Right lobe of liver (tissue), 6 donors: ENCODE measurements at regions not wholly inside any gene's neighbourhood (a gene's known extent, or its start where the extent isn't known, plus 50 kb on each side); places are given as distances from the start of the nearest gene placed in this dataset.

Experiments
- ATAC-seq, 4 donors: fragments of 200-7000 bp; cut with Tn5 transposase; one replicate each; pipeline ENCODE4 v1.9.1; 2020; ENCODE audit warnings: mild to moderate bottlenecking in 4 of 4, moderate library complexity in 4 of 4
- DNase-seq, 3 donors: peaks; one replicate each; pipeline ENCODE4 v3.0.0-alpha.2; 2020
- H3K27ac ChIP-seq, 3 donors: fragments of 200-600 bp; one replicate each; pipeline ENCODE4 v1.8.0; 2022
- H3K27me3 ChIP-seq, 2 donors: fragments of 200-600 bp; one replicate each; pipeline ENCODE4 v1.8.0; 2022
- H3K36me3 ChIP-seq, 4 donors: fragments of 200-600 bp; sonication (generic) in 1 of 4; one replicate each; pipeline versions ENCODE4 v1.5.1 to v1.8.0; 2017 to 2022; ENCODE audit warnings: control low read depth in 1 of 4
- H3K4me1 ChIP-seq, 4 donors: fragments of 200-600 bp; sonication (generic) in 1 of 4; one replicate each; pipeline versions ENCODE4 v1.5.1 to v1.8.0; 2017 to 2022; ENCODE audit warnings: control low read depth in 1 of 4
- H3K4me3 ChIP-seq, 3 donors: fragments of 200-600 bp; one replicate each; pipeline ENCODE4 v1.8.0; 2022
- H3K9me3 ChIP-seq, 4 donors: fragments of 200-600 bp; sonication (generic) in 1 of 4; one replicate each; pipeline versions ENCODE4 v1.5.1 to v1.8.0; 2017 to 2022; ENCODE audit warnings: control low read depth in 1 of 4
- POLR2A ChIP-seq: fragments of 450-650 bp; IDR thresholded peaks from one replicate; pipeline ENCODE4 v1.6.1; 2017; ENCODE audit warnings: antibody characterized with exemption, mild to moderate bottlenecking
- WGBS: methylation state at CpG from one replicate; pipeline ENCODE4 v1.1.6; 2018; ENCODE audit warnings: low coverage, low lambda C conversion rate; ENCODE audit not compliant: insufficient coverage; ENCODE audit errors: missing lambda C conversion rate; 5-methylcytosine and 5-hydroxymethylcytosine counted together
- intact Hi-C, 2 donors: fragments of 100-400 bp; cut with DNase I; formaldehyde crosslinking; loops; one replicate each; pipeline versions ENCODE4 v1.11.2 to v1.14.1; 2022
- TF ChIP-seq, protein P1 (sequence below), 4 donors: fragments of 200-600 bp in 3 of 4; fragments of 450-650 bp in 1 of 4; IDR thresholded peaks; one replicate each; pipeline versions ENCODE4 v1.5.1 to v1.8.0; 2016 to 2022; ENCODE audit warnings: antibody characterized with exemption in 4 of 4, mild to moderate bottlenecking in 2 of 4
- donor health status: DM: no; HTN: yes; CAD: no.
- donor health status: DM: no; HTN: no; CAD: no.
- donor health status: DM: no; HTN: no; CAD: no.
- donor health status: DM: no; HTN: yes; CAD: no.
- donor health status: DM: no; HTN: yes; CAD: no.

- H3K27me3 ChIP-seq: peaks cover 0 to 6% of the 10 kb centered on the region in 2 donors
- DNase-seq (no peak), ATAC-seq (no peak)
- no peaks in the 10 kb centered on the region for H3K36me3 ChIP-seq
- intact Hi-C loops: no loop called here
- H3K4me3 ChIP-seq: no peak overlapping the region
- H3K27ac ChIP-seq: no peak overlapping the region
- WGBS: 21% methylated on average over 2 of the region's 9 CpGs
- H3K4me1 ChIP-seq: no peaks in the 10 kb centered on the region
- no peaks in the 10 kb centered on the region for H3K9me3 ChIP-seq
- TF ChIP-seq, protein P1, sequence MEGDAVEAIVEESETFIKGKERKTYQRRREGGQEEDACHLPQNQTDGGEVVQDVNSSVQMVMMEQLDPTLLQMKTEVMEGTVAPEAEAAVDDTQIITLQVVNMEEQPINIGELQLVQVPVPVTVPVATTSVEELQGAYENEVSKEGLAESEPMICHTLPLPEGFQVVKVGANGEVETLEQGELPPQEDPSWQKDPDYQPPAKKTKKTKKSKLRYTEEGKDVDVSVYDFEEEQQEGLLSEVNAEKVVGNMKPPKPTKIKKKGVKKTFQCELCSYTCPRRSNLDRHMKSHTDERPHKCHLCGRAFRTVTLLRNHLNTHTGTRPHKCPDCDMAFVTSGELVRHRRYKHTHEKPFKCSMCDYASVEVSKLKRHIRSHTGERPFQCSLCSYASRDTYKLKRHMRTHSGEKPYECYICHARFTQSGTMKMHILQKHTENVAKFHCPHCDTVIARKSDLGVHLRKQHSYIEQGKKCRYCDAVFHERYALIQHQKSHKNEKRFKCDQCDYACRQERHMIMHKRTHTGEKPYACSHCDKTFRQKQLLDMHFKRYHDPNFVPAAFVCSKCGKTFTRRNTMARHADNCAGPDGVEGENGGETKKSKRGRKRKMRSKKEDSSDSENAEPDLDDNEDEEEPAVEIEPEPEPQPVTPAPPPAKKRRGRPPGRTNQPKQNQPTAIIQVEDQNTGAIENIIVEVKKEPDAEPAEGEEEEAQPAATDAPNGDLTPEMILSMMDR (IDR thresholded peaks at IDR 0.05): no peak
- no peak for TF ChIP-seq POLR2A
These were observed 534.9 kb upstream of the FMR1 start for GRCh38 chrX:147376601-147377422.

GRCh38 chrX:147364896-147365295 lies 546.8 kb upstream of the FMR1 start:
- DNase-seq (no peak), ATAC-seq (no peak)
- 25% methylated on average over 2 of the region's 2 CpGs for WGBS
- Histone ChIP-seq H3K4me3 (no peak overlapping the region), H3K27ac (no peak overlapping the region), H3K27me3 (no peaks in the 10 kb centered on the region), H3K4me1 (no peaks in the 10 kb centered on the region), H3K36me3 (no peaks in the 10 kb centered on the region), H3K9me3 (no peaks in the 10 kb centered on the region)
- intact Hi-C loops: no loop called here
- TF ChIP-seq POLR2A: no peak
- TF ChIP-seq, protein P1 (IDR thresholded peaks at IDR 0.05): no peak

DNA sequence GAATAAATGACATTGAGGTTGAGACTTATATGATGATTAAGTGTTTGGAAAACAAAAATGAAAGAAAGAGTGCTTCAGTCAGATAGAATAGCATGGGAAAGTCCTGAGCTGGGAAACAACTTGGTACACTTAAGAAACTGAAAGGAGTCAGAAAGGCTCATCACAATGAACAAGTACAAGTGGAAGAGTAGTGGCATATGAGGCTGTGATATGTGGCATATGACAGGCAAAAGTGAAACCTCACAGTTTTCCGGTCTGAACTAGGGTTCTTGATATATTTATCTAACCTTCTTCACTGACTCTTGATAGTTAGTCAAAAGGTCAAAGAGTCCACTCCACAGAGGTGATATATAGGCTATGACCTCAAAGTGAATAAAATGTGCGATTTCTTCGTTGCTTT lies 537.1 kb upstream of the CXorf51A start:
- TF ChIP-seq, protein P1 (IDR thresholded peaks at IDR 0.05): no peak
- no peak for TF ChIP-seq POLR2A
- no peak for ATAC-seq

GRCh38 chrX:147343467-147343866 lies 528.9 kb upstream of the CXorf51A start:
- Histone ChIP-seq H3K27me3 (no peaks in the 10 kb centered on the region), H3K4me3 (no peak overlapping the region), H3K27ac (no peak overlapping the region), H3K36me3 (no peaks in the 10 kb centered on the region), H3K4me1 (no peaks in the 10 kb centered on the region), H3K9me3 (no peaks in the 10 kb centered on the region)
- TF ChIP-seq, protein P1 (IDR thresholded peaks at IDR 0.05): no peak
- TF ChIP-seq POLR2A: no peak
- DNase-seq (no peak), ATAC-seq (no peak)
- intact Hi-C loops: no loop called here
- WGBS: 47% methylated on average over 3 of the region's 6 CpGs

More for the DNA sequence above, 537.1 kb upstream of the CXorf51A start:
- no peak for DNase-seq
- no peaks in the 10 kb centered on the region for H3K36me3 ChIP-seq
- no peak overlapping the region for H3K4me3 ChIP-seq
- no peaks in the 10 kb centered on the region for H3K27me3 ChIP-seq
- no peaks in the 10 kb centered on the region for H3K9me3 ChIP-seq
- 45% methylated on average over 3 of the region's 3 CpGs for WGBS
- intact Hi-C loops: no loop called here
- H3K4me1 ChIP-seq: no peaks in the 10 kb centered on the region
- no peak overlapping the region for H3K27ac ChIP-seq
